Activated naive CD8-positive, alpha-beta T cell treated with anti-CD3 and anti-CD28 coated beads, Interleukin-2, amount 10 ng/mL, durations not matched to agents 7 days and 5 days (primary cell): ENCODE measurements at regions not wholly inside any gene's neighbourhood (a gene's known extent, or its start where the extent isn't known, plus 50 kb on each side); places are given as distances from the start of the nearest gene placed in this dataset.

Experiments used
- ATAC-seq: fragments of 150-1000 bp; cut with Tn5 transposase; one replicate; pipeline ENCODE4 v1.10.0; 2021; ENCODE audit warnings: low read depth, moderate library complexity
- POLR2A ChIA-PET: fragments of 350-600 bp; sonication (Branson Sonifier 250); formaldehyde crosslinking; loops from one replicate; lab custom pipeline; 2021; ENCODE audit warnings: antibody characterized with exemption; lab: Charles Lee
- DNase-seq: peaks from one replicate; pipeline ENCODE4 v3.0.0; 2021
- H3K27ac Mint-ChIP-seq: one replicate; pipeline ENCODE4 v1.8.0; 2022; ENCODE audit warnings: mild to moderate bottlenecking, mixed read lengths
- H3K27me3 Mint-ChIP-seq: one replicate; pipeline ENCODE4 v1.8.0; 2022; ENCODE audit warnings: mild to moderate bottlenecking, moderate library complexity, mixed read lengths
- H3K36me3 Mint-ChIP-seq: one replicate; pipeline ENCODE4 v1.8.0; 2021; ENCODE audit warnings: mild to moderate bottlenecking, mixed read lengths
- H3K4me1 Mint-ChIP-seq: one replicate; pipeline ENCODE4 v1.8.0; 2021; ENCODE audit warnings: mixed read lengths
- H3K4me3 Mint-ChIP-seq: one replicate; pipeline ENCODE4 v1.8.0; 2022; ENCODE audit warnings: mild to moderate bottlenecking, moderate library complexity, mixed read lengths
- H3K9me3 Mint-ChIP-seq: one replicate; pipeline ENCODE4 v1.8.0; 2021; ENCODE audit warnings: mixed read lengths

DNA sequence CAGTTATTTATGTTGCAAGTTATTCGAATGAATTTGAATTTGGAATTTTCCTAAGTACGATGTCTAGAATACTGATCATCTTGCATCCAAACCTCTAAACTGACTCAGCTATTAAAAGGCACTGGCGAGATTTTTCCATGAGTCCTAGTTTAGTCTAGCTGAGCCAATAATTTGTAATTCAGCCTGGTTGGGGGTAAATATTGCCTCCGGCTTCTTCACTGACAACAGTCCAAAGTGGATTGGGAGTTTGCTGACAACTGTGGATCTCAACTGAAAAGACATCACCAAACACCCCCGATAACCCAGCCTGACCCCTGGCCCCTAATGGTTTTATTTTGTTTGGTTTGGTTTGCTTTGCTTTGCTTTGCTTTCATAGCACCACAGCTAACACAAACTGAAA, 189.8 kb upstream of the DAPK1 start:
- H3K36me3 Mint-ChIP-seq, result no peaks in the 10 kb centered on the region
- H3K4me3 Mint-ChIP-seq, result no peak overlapping the region
- no peaks in the 10 kb centered on the region for H3K4me1 Mint-ChIP-seq
- POLR2A ChIA-PET, result no interaction called here
- H3K27me3 Mint-ChIP-seq, result no peaks in the 10 kb centered on the region
- no peak for DNase-seq
- no peak overlapping the region for H3K27ac Mint-ChIP-seq
- no peaks in the 10 kb centered on the region for H3K9me3 Mint-ChIP-seq
- no peak for ATAC-seq

- no peaks in the 10 kb centered on the region for H3K4me1 Mint-ChIP-seq
- POLR2A ChIA-PET, result no interaction called here
- ATAC-seq, result no peak
- H3K27me3 Mint-ChIP-seq, result no peaks in the 10 kb centered on the region
- H3K9me3 Mint-ChIP-seq, result no peaks in the 10 kb centered on the region
- DNase-seq, result no peak
- no peak overlapping the region for H3K4me3 Mint-ChIP-seq
- no peaks in the 10 kb centered on the region for H3K36me3 Mint-ChIP-seq
- H3K27ac Mint-ChIP-seq, result no peak overlapping the region
These were observed 188.4 kb upstream of the DAPK1 start for GRCh38 chr9:87309236-87309635.

- DNase-seq (no peak), ATAC-seq (no peak)
- Mint-ChIP-seq H3K9me3 (no peaks in the 10 kb centered on the region), H3K4me1 (no peaks in the 10 kb centered on the region), H3K27ac (no peak overlapping the region), H3K4me3 (no peak overlapping the region), H3K36me3 (no peaks in the 10 kb centered on the region), H3K27me3 (no peaks in the 10 kb centered on the region)
- POLR2A ChIA-PET, result no interaction called here
These were observed 186.7 kb upstream of the DAPK1 start for GRCh38 chr9:87310827-87311523.

- Mint-ChIP-seq H3K27me3 (no peaks in the 10 kb centered on the region), H3K27ac (no peak overlapping the region), H3K36me3 (no peaks in the 10 kb centered on the region), H3K4me1 (no peaks in the 10 kb centered on the region), H3K9me3 (no peaks in the 10 kb centered on the region), H3K4me3 (no peak overlapping the region)
- DNase-seq (no peak), ATAC-seq (no peak)
- POLR2A ChIA-PET, result no interaction called here
These were observed 178.0 kb upstream of the DAPK1 start for GRCh38 chr9:87319656-87320055.

GRCh38 chr9:87320146-87320884, 177.4 kb upstream of the DAPK1 start:
- POLR2A ChIA-PET, result no interaction called here
- H3K27ac Mint-ChIP-seq, result no peak overlapping the region

DNA sequence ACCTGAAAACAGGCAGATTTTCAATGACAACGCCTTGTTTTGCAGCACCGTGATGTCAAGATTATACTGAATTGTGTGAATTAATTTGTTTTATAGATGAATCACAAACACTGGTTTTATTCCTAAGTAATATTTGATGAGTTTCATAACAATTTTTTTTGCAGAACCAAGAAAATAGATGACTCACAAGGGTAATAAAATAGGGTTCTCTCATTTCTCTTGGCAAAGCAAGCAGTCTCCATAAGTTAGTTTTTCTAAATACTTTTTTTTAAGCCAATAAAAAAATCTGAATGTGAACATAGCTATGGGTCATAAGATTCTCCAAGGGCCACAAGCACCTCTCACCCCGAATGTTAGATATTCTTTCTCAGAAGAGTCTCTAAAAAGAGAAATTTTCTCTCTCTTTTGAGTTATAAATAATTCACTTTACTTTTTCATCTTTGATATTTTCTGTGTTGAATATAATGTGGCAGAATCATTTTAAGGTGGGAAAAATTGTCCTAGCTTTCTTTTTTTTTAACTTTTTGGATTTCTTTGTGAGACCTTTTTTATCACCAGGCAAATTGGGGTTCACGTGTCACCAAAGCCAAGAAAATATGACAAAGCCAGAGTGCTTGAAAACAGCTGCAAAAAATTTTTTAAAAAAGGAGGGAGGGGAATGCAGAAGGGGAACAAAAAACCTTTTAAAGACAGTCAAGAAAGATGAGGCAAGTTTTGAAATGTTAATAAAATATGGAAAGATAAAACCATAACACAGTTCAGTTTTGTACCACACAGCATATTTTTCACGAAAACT, 174.6 kb upstream of the DAPK1 start:
- POLR2A ChIA-PET, result no interaction called here
- H3K4me3 Mint-ChIP-seq, result no peak overlapping the region
- ATAC-seq (no peak), DNase-seq (no peak)
- H3K27ac Mint-ChIP-seq, result no peak overlapping the region
- H3K9me3 Mint-ChIP-seq, result no peaks in the 10 kb centered on the region
- H3K36me3 Mint-ChIP-seq, result no peaks in the 10 kb centered on the region
- no peaks in the 10 kb centered on the region for H3K4me1 Mint-ChIP-seq
- H3K27me3 Mint-ChIP-seq, result no peaks in the 10 kb centered on the region

More at GRCh38 chr9:87320146-87320884, 177.4 kb upstream of the DAPK1 start:
- no peaks in the 10 kb centered on the region for H3K9me3 Mint-ChIP-seq
- H3K36me3 Mint-ChIP-seq, result no peaks in the 10 kb centered on the region
- H3K4me1 Mint-ChIP-seq, result no peaks in the 10 kb centered on the region
- no peaks in the 10 kb centered on the region for H3K27me3 Mint-ChIP-seq
- no peak overlapping the region for H3K4me3 Mint-ChIP-seq
- ATAC-seq, result no peak
- DNase-seq, result no peak

DNA sequence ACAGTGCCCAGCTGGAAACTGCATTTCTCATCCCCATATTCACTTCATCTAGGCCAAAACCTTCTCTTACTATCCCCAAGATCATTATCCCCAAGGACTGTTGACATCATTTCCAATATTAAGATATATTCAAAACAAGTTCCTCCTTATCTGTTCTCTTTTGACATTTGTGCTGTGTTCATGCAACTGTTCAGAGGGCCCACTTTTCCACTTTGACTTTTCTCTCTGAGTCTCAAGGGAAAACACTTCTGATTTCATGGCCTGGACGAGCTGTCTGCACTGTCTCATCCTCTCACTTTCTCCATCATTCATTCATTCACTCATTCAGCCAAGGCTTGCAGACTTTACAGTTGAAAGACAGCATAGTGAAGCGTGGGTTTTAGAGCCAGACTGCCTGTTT, 173.7 kb upstream of the DAPK1 start:
- DNase-seq, result no peak
- Mint-ChIP-seq H3K27me3 (no peaks in the 10 kb centered on the region), H3K4me3 (no peak overlapping the region), H3K9me3 (no peaks in the 10 kb centered on the region), H3K36me3 (no peaks in the 10 kb centered on the region), H3K27ac (no peak overlapping the region), H3K4me1 (no peaks in the 10 kb centered on the region)
- no peak for ATAC-seq
- POLR2A ChIA-PET, result no interaction called here

DNA sequence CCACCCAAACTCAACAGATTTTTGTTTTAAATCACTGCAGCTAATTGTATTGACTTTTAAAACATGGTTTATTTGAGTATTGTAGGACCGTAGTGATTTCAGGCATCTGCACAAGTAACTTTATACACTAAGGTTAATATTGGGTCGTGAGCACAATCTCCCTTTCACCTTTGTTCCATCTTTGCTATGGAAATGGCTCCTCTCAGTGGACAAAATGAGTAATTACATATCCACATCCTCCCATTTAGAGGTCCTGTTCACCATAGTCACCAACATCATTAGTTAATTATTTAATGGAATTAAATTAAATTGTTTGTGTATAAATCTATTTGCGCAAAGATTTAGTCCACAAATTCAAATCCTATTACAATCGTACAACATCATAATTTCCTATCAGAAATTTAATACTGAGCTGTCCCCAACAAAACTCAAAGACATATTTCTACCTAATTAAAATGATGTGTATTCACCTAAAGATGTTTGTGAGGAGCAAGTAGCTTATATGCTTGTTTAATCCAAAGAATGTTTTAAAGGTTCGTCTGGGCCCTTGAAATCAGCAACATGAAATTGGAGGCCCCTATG, 173.0 kb upstream of the DAPK1 start:
- no peak overlapping the region for H3K27ac Mint-ChIP-seq
- H3K4me3 Mint-ChIP-seq, result no peak overlapping the region
- no peaks in the 10 kb centered on the region for H3K9me3 Mint-ChIP-seq
- H3K27me3 Mint-ChIP-seq, result no peaks in the 10 kb centered on the region
- H3K36me3 Mint-ChIP-seq, result no peaks in the 10 kb centered on the region
- ATAC-seq (no peak), DNase-seq (no peak)
- H3K4me1 Mint-ChIP-seq, result no peaks in the 10 kb centered on the region
- POLR2A ChIA-PET, result no interaction called here

GRCh38 chr9:87327575-87328125, 170.0 kb upstream of the DAPK1 start:
- Mint-ChIP-seq H3K4me1 (no peaks in the 10 kb centered on the region), H3K27me3 (peaks cover 2% of the 10 kb centered on the region), H3K9me3 (no peaks in the 10 kb centered on the region), H3K27ac (no peak overlapping the region), H3K4me3 (no peak overlapping the region), H3K36me3 (no peaks in the 10 kb centered on the region)
- POLR2A ChIA-PET, result no interaction called here
- ATAC-seq (no peak), DNase-seq (no peak)

- ATAC-seq (no peak), DNase-seq (no peak)
- Mint-ChIP-seq H3K27ac (no peak overlapping the region), H3K4me3 (no peak overlapping the region), H3K4me1 (peaks cover 3% of the 10 kb centered on the region), H3K36me3 (no peaks in the 10 kb centered on the region), H3K9me3 (no peaks in the 10 kb centered on the region), H3K27me3 (peaks cover 15% of the 10 kb centered on the region)
- POLR2A ChIA-PET, result no interaction called here
These were observed 163.9 kb upstream of the DAPK1 start for GRCh38 chr9:87333802-87334201.

- DNase-seq, result no peak
- Mint-ChIP-seq H3K27me3 (peaks cover 15% of the 10 kb centered on the region), H3K4me1 (peaks cover 3% of the 10 kb centered on the region), H3K9me3 (no peaks in the 10 kb centered on the region), H3K27ac (no peak overlapping the region), H3K4me3 (no peak overlapping the region), H3K36me3 (no peaks in the 10 kb centered on the region)
- no peak for ATAC-seq
- POLR2A ChIA-PET, result no interaction called here
These were observed 163.3 kb upstream of the DAPK1 start for GRCh38 chr9:87334366-87334765.

- Mint-ChIP-seq H3K4me1 (peaks cover 3% of the 10 kb centered on the region), H3K36me3 (no peaks in the 10 kb centered on the region), H3K9me3 (no peaks in the 10 kb centered on the region), H3K4me3 (no peak overlapping the region), H3K27me3 (peaks cover 15% of the 10 kb centered on the region), H3K27ac (no peak overlapping the region)
- POLR2A ChIA-PET, result no interaction called here
- no peak for ATAC-seq
- no peak for DNase-seq
These were observed 161.3 kb upstream of the DAPK1 start for GRCh38 chr9:87336407-87336806.

- no peaks in the 10 kb centered on the region for H3K36me3 Mint-ChIP-seq
- H3K27ac Mint-ChIP-seq, result no peak overlapping the region
- no peaks in the 10 kb centered on the region for H3K9me3 Mint-ChIP-seq
- no peak for DNase-seq
- no peak for ATAC-seq
- H3K4me1 Mint-ChIP-seq, result peaks cover 3% of the 10 kb centered on the region
- peak overlapping the region; percentile 40 for H3K4me3 Mint-ChIP-seq
- peaks cover 13% of the 10 kb centered on the region for H3K27me3 Mint-ChIP-seq
- POLR2A ChIA-PET, result no interaction called here
These were observed 160.7 kb upstream of the DAPK1 start for GRCh38 chr9:87336914-87337333.
